ENCODE measurements at regions not wholly inside any gene's neighbourhood (a gene's known extent, or its start where the extent isn't known, plus 50 kb on each side); places are given as distances from the start of the nearest gene placed in this dataset.

- TF ChIP-seq EZH2 (IDR thresholded peaks at IDR 0.05; ENCODE audit: low read length, unreplicated experiment), result no peak
- no peak for TF ChIP-seq CTCF (conservative IDR thresholded peaks at IDR 0.05; ENCODE audit: low read depth, low read length)
- TF ChIP-seq EZH2phosphoT487 (IDR thresholded peaks at IDR 0.05; ENCODE audit: borderline replicate concordance, low read length), result no peak
Observed at GRCh38 chr12:58425481-58426392, 484.4 kb downstream of the ATP23 start.
